ENCODE measurements at regions not wholly inside any gene's neighbourhood (a gene's known extent, or its start where the extent isn't known, plus 50 kb on each side); places are given as distances from the start of the nearest gene placed in this dataset.

DNA sequence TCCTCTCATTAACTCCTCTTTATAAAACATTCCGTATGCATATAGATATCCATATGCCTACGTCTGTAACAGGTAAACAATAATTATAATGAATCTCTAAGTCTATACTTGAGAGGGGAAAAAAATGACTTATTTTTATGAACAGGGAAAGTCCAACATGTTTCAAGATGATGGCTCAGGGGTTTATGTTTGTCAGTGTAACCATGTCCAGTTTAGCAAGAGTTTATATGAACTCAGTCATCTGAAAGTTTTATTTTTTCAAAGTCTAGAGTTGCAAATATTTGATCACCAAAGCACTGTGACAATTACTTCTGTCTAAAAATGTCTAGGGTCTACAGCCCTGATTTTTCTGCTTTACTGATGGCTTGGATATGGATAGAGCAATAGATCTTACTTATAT, 559.4 kb upstream of the KCNMB2 start:
- DNase-seq (ENCODE audit: low read depth), result no peak
- TF ChIP-seq, protein P1, sequence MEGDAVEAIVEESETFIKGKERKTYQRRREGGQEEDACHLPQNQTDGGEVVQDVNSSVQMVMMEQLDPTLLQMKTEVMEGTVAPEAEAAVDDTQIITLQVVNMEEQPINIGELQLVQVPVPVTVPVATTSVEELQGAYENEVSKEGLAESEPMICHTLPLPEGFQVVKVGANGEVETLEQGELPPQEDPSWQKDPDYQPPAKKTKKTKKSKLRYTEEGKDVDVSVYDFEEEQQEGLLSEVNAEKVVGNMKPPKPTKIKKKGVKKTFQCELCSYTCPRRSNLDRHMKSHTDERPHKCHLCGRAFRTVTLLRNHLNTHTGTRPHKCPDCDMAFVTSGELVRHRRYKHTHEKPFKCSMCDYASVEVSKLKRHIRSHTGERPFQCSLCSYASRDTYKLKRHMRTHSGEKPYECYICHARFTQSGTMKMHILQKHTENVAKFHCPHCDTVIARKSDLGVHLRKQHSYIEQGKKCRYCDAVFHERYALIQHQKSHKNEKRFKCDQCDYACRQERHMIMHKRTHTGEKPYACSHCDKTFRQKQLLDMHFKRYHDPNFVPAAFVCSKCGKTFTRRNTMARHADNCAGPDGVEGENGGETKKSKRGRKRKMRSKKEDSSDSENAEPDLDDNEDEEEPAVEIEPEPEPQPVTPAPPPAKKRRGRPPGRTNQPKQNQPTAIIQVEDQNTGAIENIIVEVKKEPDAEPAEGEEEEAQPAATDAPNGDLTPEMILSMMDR (IDR thresholded peaks at IDR 0.05; ENCODE audit: control insufficient read depth, insufficient read depth, low read depth, low read length, missing control alignments), result no peak

GRCh38 chr3:177977381-177978158, 558.7 kb upstream of the KCNMB2 start:
- DNase-seq (ENCODE audit: low read depth), result peak; percentile 33
- no peak overlapping the region for H3K4me3 ChIP-seq (ENCODE audit: control insufficient read depth, low read depth, low read length)
- TF ChIP-seq, protein P1 (IDR thresholded peaks at IDR 0.05; ENCODE audit: control insufficient read depth, insufficient read depth, low read depth, low read length, missing control alignments), result no peak

More for the DNA sequence above, 559.4 kb upstream of the KCNMB2 start:
- H3K4me3 ChIP-seq (ENCODE audit: control insufficient read depth, low read depth, low read length), result no peak overlapping the region

DNA sequence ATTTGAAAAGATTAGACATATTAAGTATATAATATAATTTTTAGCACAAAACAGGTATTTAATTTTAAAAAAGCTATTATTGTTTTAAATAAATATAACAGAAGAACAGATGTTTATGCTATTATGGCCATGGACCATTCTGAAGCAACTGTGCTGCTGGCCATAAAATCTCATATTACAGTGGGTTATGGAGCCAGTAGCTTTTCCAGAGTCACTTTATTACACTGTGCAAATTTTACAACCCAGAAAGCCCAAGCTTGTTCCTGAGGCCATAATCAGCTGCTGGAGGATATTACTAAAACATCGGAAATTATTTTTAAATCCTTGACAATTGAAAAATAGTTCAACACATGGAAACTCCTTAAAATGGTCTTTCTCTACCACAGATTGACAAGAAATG, 557.3 kb upstream of the KCNMB2 start:
- TF ChIP-seq, protein P1 (IDR thresholded peaks at IDR 0.05; ENCODE audit: control insufficient read depth, insufficient read depth, low read depth, low read length, missing control alignments), result no peak
- no peak for DNase-seq (ENCODE audit: low read depth)

GRCh38 chr3:177979703-177980102, 556.5 kb upstream of the KCNMB2 start:
- TF ChIP-seq, protein P1 (IDR thresholded peaks at IDR 0.05; ENCODE audit: control insufficient read depth, insufficient read depth, low read depth, low read length, missing control alignments), result no peak
- DNase-seq (ENCODE audit: low read depth), result no peak
- no peak overlapping the region for H3K4me3 ChIP-seq (ENCODE audit: control insufficient read depth, low read depth, low read length)

More for the DNA sequence above, 557.3 kb upstream of the KCNMB2 start:
- no peak overlapping the region for H3K4me3 ChIP-seq (ENCODE audit: control insufficient read depth, low read depth, low read length)

DNA sequence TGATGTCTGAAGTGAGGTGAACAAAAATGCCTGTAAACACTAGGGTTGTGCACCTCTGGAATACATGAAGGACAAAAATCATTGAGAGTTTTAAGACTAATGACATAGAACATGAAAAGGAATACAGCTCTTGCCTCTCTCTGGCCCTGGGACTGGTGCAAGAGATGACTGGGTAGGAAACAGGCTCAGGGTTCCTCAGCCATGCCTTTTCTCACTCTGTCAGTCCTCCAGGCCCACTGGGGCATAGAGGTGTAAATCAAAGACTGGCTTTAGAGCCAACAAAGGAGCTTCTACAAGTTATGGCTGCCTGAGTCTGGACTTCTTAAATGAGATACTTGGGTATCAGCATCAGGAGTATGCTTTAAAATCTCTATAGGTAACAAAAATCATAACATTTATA, 554.7 kb upstream of the KCNMB2 start:
- TF ChIP-seq, protein P1 (IDR thresholded peaks at IDR 0.05; ENCODE audit: control insufficient read depth, insufficient read depth, low read depth, low read length, missing control alignments), result no peak
- DNase-seq (ENCODE audit: low read depth), result no peak
- no peak overlapping the region for H3K4me3 ChIP-seq (ENCODE audit: control insufficient read depth, low read depth, low read length)

- no peak for DNase-seq (ENCODE audit: low read depth)
- TF ChIP-seq, protein P1 (IDR thresholded peaks at IDR 0.05; ENCODE audit: control insufficient read depth, insufficient read depth, low read depth, low read length, missing control alignments), result no peak
- no peak overlapping the region for H3K4me3 ChIP-seq (ENCODE audit: control insufficient read depth, low read depth, low read length)
Observed at GRCh38 chr3:177982034-177982433, 554.2 kb upstream of the KCNMB2 start.
